ENCODE measurements at regions not wholly inside any gene's neighbourhood (a gene's known extent, or its start where the extent isn't known, plus 50 kb on each side); places are given as distances from the start of the nearest gene placed in this dataset.
"Not testable (repeated sequence)": the region's sequence is repeated elsewhere in the genome, so short reads cannot be mapped to it uniquely, and the experiment has no call there.

DNA sequence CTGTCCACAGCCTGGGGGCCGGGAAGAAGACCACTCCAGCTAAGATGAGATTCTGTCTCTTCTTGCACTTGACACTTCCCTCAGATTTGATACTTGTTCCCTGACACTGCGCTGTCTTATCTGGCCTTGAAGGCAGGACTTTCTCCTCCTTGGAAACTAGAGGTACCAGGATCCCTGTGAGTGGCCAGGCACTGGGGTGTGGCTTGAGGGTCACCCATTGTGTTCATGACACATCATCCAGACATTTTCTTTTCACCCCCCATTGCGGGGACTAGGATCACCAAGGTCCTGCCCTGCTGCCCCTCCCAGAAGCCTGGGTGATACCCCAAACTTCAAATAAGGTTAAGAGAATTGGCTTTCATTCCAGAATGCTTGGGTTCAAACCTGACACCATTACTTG lies 103.3 kb downstream of the NDFIP1 start:
- H3K4me3 ChIP-seq, result no peak overlapping the region
- no peaks in the 10 kb centered on the region for H3K4me1 ChIP-seq
- H3K9me3 ChIP-seq, result no peaks in the 10 kb centered on the region
- no peak overlapping the region for H3K27ac ChIP-seq
- no peaks in the 10 kb centered on the region for H3K36me3 ChIP-seq
- intact Hi-C loops (cut with DNase I), result no loop called here
- DNase-seq, result no peak
- TF ChIP-seq, protein P1, sequence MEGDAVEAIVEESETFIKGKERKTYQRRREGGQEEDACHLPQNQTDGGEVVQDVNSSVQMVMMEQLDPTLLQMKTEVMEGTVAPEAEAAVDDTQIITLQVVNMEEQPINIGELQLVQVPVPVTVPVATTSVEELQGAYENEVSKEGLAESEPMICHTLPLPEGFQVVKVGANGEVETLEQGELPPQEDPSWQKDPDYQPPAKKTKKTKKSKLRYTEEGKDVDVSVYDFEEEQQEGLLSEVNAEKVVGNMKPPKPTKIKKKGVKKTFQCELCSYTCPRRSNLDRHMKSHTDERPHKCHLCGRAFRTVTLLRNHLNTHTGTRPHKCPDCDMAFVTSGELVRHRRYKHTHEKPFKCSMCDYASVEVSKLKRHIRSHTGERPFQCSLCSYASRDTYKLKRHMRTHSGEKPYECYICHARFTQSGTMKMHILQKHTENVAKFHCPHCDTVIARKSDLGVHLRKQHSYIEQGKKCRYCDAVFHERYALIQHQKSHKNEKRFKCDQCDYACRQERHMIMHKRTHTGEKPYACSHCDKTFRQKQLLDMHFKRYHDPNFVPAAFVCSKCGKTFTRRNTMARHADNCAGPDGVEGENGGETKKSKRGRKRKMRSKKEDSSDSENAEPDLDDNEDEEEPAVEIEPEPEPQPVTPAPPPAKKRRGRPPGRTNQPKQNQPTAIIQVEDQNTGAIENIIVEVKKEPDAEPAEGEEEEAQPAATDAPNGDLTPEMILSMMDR (IDR thresholded peaks at IDR 0.05), result no peak
- H3K9ac ChIP-seq (ENCODE audit: low read depth in 2 of 2, low read length in 2 of 2), result no peak overlapping the region
- H3K27me3 ChIP-seq, result no peaks in the 10 kb centered on the region

DNA sequence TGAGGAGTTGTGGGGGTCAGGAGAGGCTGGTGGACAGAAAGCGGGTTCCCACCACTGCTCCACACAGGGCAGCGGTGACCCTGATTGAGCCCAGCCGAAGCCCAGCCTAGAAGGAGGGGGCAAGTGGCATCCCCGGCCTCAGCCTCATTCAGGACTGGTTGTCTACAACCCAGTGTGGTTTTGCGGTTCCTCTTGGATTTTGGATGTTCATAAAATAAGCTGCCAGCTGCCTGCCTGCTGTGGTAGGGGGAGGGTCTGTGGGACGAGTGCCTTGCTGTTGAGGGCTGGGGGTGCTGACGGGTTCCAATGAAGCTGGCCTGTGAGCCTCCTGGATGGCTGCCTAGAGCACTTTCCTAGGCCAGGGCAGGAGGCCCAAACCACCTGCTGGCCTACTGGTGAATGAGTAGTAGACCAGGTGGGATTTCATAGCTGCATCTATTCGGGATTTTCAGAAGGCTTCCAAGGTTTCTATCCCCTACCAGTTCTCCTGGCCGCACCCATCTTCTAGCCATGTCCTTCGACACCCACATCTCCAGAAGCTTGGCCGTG lies 102.4 kb downstream of the NDFIP1 start:
- Histone ChIP-seq H3K27ac (no peak overlapping the region), H3K9me3 (no peaks in the 10 kb centered on the region)
- TF ChIP-seq, protein P1 (IDR thresholded peaks at IDR 0.05), result no peak

DNA sequence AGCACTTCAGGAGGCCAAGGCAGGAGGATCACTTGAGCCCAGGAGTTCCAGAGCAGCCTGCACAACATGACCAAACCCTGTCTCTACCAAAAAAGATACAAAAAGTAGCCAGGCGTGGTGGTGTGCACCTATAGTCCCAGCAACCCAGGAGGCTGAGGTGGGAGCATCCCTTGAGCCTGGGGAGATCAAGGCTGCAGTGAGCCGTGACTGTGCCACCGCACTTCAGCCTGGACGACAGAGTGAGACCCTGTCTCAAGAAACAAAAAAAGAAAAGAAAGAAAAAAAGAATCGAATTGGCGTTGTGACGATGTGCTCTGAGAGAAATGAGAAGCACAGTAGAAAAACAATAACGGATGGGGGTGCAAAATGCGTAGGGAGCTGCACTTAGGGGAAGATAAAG lies 101.4 kb downstream of the NDFIP1 start:
- TF ChIP-seq, protein P1 (IDR thresholded peaks at IDR 0.05), result no peak
- H3K36me3 ChIP-seq, result no peaks in the 10 kb centered on the region

More for the DNA sequence above, 102.4 kb downstream of the NDFIP1 start:
- Histone ChIP-seq H3K4me1 (no peaks in the 10 kb centered on the region), H3K9ac (ENCODE audit: low read depth in 2 of 2, low read length in 2 of 2) (no peak overlapping the region), H3K4me3 (no peak overlapping the region), H3K27me3 (no peaks in the 10 kb centered on the region), H3K36me3 (no peaks in the 10 kb centered on the region)
- intact Hi-C loops (cut with DNase I), result no loop called here
- no peak for DNase-seq

DNA sequence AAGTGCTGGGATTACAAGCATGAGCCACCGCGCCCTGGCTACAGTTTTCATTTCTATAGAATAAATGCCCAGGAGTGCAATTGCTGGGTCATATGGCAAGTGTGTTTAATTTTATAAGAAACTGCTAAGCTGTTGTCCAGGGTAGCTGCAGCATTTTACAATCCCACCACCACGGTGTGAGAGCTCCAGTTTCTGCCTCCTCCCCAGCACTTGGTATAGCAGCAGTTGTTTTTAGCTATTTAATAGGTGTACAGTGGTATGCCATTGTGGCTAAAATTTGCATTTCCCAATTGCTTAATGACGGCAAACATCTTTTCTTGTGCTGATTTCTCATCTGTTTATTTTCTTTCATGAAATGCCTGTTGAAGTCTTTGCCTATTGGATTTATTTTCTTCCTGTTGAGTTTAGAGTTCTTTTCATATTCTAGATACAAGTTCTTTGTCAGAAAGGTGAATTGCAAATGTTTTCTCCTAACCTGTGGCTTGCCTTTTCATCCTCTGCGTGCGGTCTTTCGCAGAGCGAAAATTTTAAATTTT lies 100.3 kb downstream of the NDFIP1 start:
- no peak overlapping the region for H3K9ac ChIP-seq (ENCODE audit: low read depth in 2 of 2, low read length in 2 of 2)
- intact Hi-C loops (cut with DNase I), result no loop called here
- DNase-seq, result no peak
- no peak overlapping the region for H3K27ac ChIP-seq
- no peaks in the 10 kb centered on the region for H3K27me3 ChIP-seq
- no peaks in the 10 kb centered on the region for H3K4me1 ChIP-seq
- no peak overlapping the region for H3K4me3 ChIP-seq
- H3K9me3 ChIP-seq, result no peaks in the 10 kb centered on the region
- no peaks in the 10 kb centered on the region for H3K36me3 ChIP-seq
- TF ChIP-seq, protein P1 (IDR thresholded peaks at IDR 0.05), result no peak

More for the DNA sequence above, 101.4 kb downstream of the NDFIP1 start:
- Histone ChIP-seq H3K9ac (ENCODE audit: low read depth in 2 of 2, low read length in 2 of 2) (no peak overlapping the region), H3K27me3 (no peaks in the 10 kb centered on the region), H3K4me3 (no peak overlapping the region), H3K9me3 (no peaks in the 10 kb centered on the region), H3K27ac (no peak overlapping the region), H3K4me1 (no peaks in the 10 kb centered on the region)
- no peak for DNase-seq
- intact Hi-C loops (cut with DNase I), result no loop called here

DNA sequence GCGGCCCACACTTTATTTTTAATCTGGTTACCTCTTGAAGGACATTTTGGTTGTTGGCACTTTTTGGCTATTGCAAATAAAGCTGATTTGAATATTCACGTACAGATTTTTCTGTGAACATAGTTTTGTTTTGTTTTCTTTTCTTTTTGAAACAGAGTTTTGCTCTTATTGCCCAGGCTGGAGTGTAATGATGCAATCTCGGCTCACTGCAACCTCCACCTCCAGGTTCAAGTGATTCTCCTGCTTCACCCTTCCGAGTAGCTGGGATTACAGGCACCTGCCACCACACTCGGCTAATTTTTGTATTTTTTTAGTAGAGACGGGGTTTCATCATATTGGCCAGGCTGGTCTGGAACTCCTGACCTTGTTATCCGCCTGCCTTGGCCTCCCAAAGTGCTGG lies 99.7 kb downstream of the NDFIP1 start:
- H3K4me1 ChIP-seq; H3K9ac ChIP-seq (ENCODE audit: low read depth in 2 of 2, low read length in 2 of 2); H3K4me3 ChIP-seq; H3K27ac ChIP-seq; intact Hi-C loops (cut with DNase I); DNase-seq; H3K9me3 ChIP-seq; H3K27me3 ChIP-seq; H3K36me3 ChIP-seq: not testable (repeated sequence)

DNA sequence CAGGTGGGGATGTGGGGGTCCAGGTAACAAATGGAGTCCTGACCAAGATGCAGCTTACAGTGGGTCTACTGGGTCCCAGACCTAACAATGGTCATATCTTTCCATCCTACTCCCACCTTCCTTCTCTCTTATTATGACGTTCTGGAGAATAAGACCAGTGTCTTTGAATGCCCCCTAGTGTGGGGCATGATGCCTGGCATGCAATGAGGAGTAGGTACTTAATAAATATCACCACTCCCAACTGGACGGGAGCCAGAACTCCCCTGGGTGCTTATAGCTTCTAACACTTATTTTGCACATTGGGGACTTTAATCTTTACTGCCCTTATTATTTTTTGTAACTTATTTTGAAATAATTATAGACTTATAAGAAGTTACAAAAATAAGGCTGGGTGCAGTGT lies 98.2 kb downstream of the NDFIP1 start:
- Histone ChIP-seq H3K4me1 (no peaks in the 10 kb centered on the region), H3K4me3 (no peak overlapping the region), H3K9me3 (no peaks in the 10 kb centered on the region), H3K27ac (no peak overlapping the region), H3K36me3 (no peaks in the 10 kb centered on the region), H3K9ac (ENCODE audit: low read depth in 2 of 2, low read length in 2 of 2) (no peak overlapping the region), H3K27me3 (no peaks in the 10 kb centered on the region)
- DNase-seq, result no peak
- intact Hi-C loops (cut with DNase I), result no loop called here
- TF ChIP-seq, protein P1 (IDR thresholded peaks at IDR 0.05), result no peak
